Tibial artery (tissue), 4 donors: ENCODE measurements at regions not wholly inside any gene's neighbourhood (a gene's known extent, or its start where the extent isn't known, plus 50 kb on each side); places are given as distances from the start of the nearest gene placed in this dataset.

Experiments used
- DNase-seq, 2 donors: peaks; one replicate each; pipeline ENCODE4 v3.0.0-alpha.2; 2019
- H3K27ac ChIP-seq, 2 donors: fragments of 200-600 bp; sonication (generic) in 1 of 2; 1 replicate in 1 of 2; 2 replicates in 1 of 2; pipeline ENCODE4 v1.5.1; 2018 to 2019; ENCODE audit warnings: mild to moderate bottlenecking in 1 of 2
- H3K27me3 ChIP-seq, 2 donors: fragments of 200-600 bp; sonication (generic) in 1 of 2; one replicate each; pipeline versions ENCODE4 v1.5.1 to v1.6.0; 2016 to 2019
- H3K36me3 ChIP-seq, 3 donors: fragments of 200-600 bp; sonication (generic) in 2 of 3; one replicate each; pipeline ENCODE4 v1.5.1; 2016 to 2019; ENCODE audit warnings: mild to moderate bottlenecking in 2 of 3
- H3K4me1 ChIP-seq, 4 donors: fragments of 200-600 bp; sonication (generic) in 2 of 4; 1 replicate in 3 of 4; 2 replicates in 1 of 4; pipeline ENCODE4 v1.5.1; 2016 to 2019
- H3K4me3 ChIP-seq, 2 donors: fragments of 200-600 bp; sonication (generic) in 1 of 2; 1 replicate in 1 of 2; 2 replicates in 1 of 2; pipeline ENCODE4 v1.5.1; 2018 to 2019; ENCODE audit warnings: mild to moderate bottlenecking in 2 of 2
- H3K9me3 ChIP-seq, 3 donors: fragments of 200-600 bp; sonication (generic) in 1 of 3; one replicate each; pipeline ENCODE4 v1.5.1; 2016 to 2019
- CTCF ChIP-seq, 2 experiments: fragments of 200-600 bp in 1 of 2; fragments of 450-650 bp in 1 of 2; IDR thresholded peaks; one replicate each; pipeline ENCODE4 v1.5.1; 2017 to 2019; ENCODE audit warnings: antibody characterized with exemption in 2 of 2, mild to moderate bottlenecking in 1 of 2, moderate library complexity in 1 of 2
- intact Hi-C: fragments of 100-400 bp; cut with DNase I; formaldehyde crosslinking; loops from one replicate; pipeline ENCODE4 v1.15.0; 2023; ENCODE audit warnings: low total_unique reads

GRCh38 chr5:124332273-124332672, 414.2 kb downstream of the ZNF608 start:
- H3K4me1 ChIP-seq = no peaks in the 10 kb centered on the region
- DNase-seq = no peak
- intact Hi-C loops = no loop called here
- no peak overlapping the region for H3K4me3 ChIP-seq
- peaks cover 0 to 9% (median 0%) of the 10 kb centered on the region in 3 donors for H3K9me3 ChIP-seq
- no peak for TF ChIP-seq CTCF (IDR thresholded peaks at IDR 0.05)
- no peaks in the 10 kb centered on the region for H3K27me3 ChIP-seq
- no peaks in the 10 kb centered on the region for H3K36me3 ChIP-seq
- no peak overlapping the region for H3K27ac ChIP-seq

GRCh38 chr5:124330595-124331220, 415.7 kb downstream of the ZNF608 start:
- no peak for DNase-seq
- no peak for TF ChIP-seq CTCF (IDR thresholded peaks at IDR 0.05)
- Histone ChIP-seq H3K27me3 (no peaks in the 10 kb centered on the region), H3K9me3 (peaks cover 0 to 9% (median 0%) of the 10 kb centered on the region in 3 donors), H3K4me1 (no peaks in the 10 kb centered on the region), H3K27ac (no peak overlapping the region), H3K4me3 (no peak overlapping the region), H3K36me3 (no peaks in the 10 kb centered on the region)
- intact Hi-C loops = no loop called here

- Histone ChIP-seq H3K36me3 (no peaks in the 10 kb centered on the region), H3K9me3 (peaks cover 0 to 9% (median 0%) of the 10 kb centered on the region in 3 donors), H3K27ac (no peak overlapping the region), H3K4me3 (no peak overlapping the region), H3K4me1 (no peaks in the 10 kb centered on the region), H3K27me3 (no peaks in the 10 kb centered on the region)
- no peak for DNase-seq
- no peak for TF ChIP-seq CTCF (IDR thresholded peaks at IDR 0.05)
- intact Hi-C loops = no loop called here
Observed at GRCh38 chr5:124328201-124328600, 418.2 kb downstream of the ZNF608 start.

GRCh38 chr5:124318661-124319060, 427.8 kb downstream of the ZNF608 start:
- Histone ChIP-seq H3K27me3 (no peaks in the 10 kb centered on the region), H3K9me3 (no peaks in the 10 kb centered on the region), H3K4me1 (no peaks in the 10 kb centered on the region), H3K36me3 (no peaks in the 10 kb centered on the region), H3K27ac (no peak overlapping the region), H3K4me3 (no peak overlapping the region)
- intact Hi-C loops = no loop called here
- no peak for DNase-seq
- TF ChIP-seq CTCF (IDR thresholded peaks at IDR 0.05) = no peak

GRCh38 chr5:124317451-124317850, 429.0 kb downstream of the ZNF608 start:
- no peaks in the 10 kb centered on the region for H3K36me3 ChIP-seq
- no peaks in the 10 kb centered on the region for H3K4me1 ChIP-seq
- no peak for TF ChIP-seq CTCF (IDR thresholded peaks at IDR 0.05)
- intact Hi-C loops = no loop called here
- no peaks in the 10 kb centered on the region for H3K9me3 ChIP-seq
- H3K27me3 ChIP-seq = no peaks in the 10 kb centered on the region
- H3K4me3 ChIP-seq = no peak overlapping the region
- no peak for DNase-seq
- H3K27ac ChIP-seq = no peak overlapping the region
